Adrenal gland (tissue), 9 donors: ENCODE measurements at regions not wholly inside any gene's neighbourhood (a gene's known extent, or its start where the extent isn't known, plus 50 kb on each side); places are given as distances from the start of the nearest gene placed in this dataset.

Experiments
- DNase-seq, 7 donors: peaks; one replicate each; pipeline ENCODE4 v3.0.0-alpha.2; 2019 to 2020
- H3K27ac ChIP-seq, 5 donors: fragments of 200-600 bp; sonication (generic) in 4 of 5; 1 replicate in 3 of 5; 2 replicates in 2 of 5; pipeline versions ENCODE4 v1.5.1 to v1.8.0; 2016 to 2020; ENCODE audit warnings: mild to moderate bottlenecking in 1 of 5
- H3K27me3 ChIP-seq: fragments of 200-600 bp; 2 replicates; pipeline ENCODE4 v1.8.0; 2021
- H3K36me3 ChIP-seq, 2 donors: fragments of 200-600 bp; replicated peaks in 1 of 2; 1 replicate in 1 of 2; 2 replicates in 1 of 2; pipeline versions ENCODE4 v1.5.1 to v1.8.0; 2018 to 2022
- H3K4me1 ChIP-seq, 2 donors: fragments of 200-600 bp; replicated peaks in 1 of 2; 1 replicate in 1 of 2; 2 replicates in 1 of 2; pipeline versions ENCODE4 v1.5.1 to v1.8.0; 2018 to 2021
- H3K4me3 ChIP-seq, 4 donors: fragments of 200-600 bp; sonication (generic) in 3 of 4; one replicate each; pipeline ENCODE4 v1.5.1; 2016 to 2018
- H3K9me3 ChIP-seq, 3 donors: fragments of 200-600 bp; sonication (generic) in 1 of 3; replicated peaks in 1 of 3; 1 replicate in 2 of 3; 2 replicates in 1 of 3; pipeline versions ENCODE4 v1.5.1 to v1.8.0; 2016 to 2021
- CTCF ChIP-seq, 6 experiments: fragments of 450-650 bp in 4 of 6; fragments of 200-600 bp in 2 of 6; sonication (generic) in 1 of 6; IDR thresholded peaks; 1 replicate in 5 of 6; 2 replicates in 1 of 6; pipeline versions ENCODE4 v1.5.1 to v1.8.0; 2016 to 2021; ENCODE audit warnings: antibody characterized with exemption in 6 of 6, mild to moderate bottlenecking in 2 of 6, moderate library complexity in 1 of 6
- POLR2A ChIP-seq, 2 donors: fragments of 450-650 bp; IDR thresholded peaks; one replicate each; pipeline ENCODE4 v1.6.1; 2017; ENCODE audit warnings: antibody characterized with exemption in 2 of 2, mild to moderate bottlenecking in 2 of 2, moderate library complexity in 1 of 2
- WGBS, 4 donors: extraction: QIAGEN DNeasy Blood & Tissue Kit in 2 of 4; methylation state at CpG; one replicate each; pipeline versions ENCODE4 v1.1.5 to v1.1.7; 2013 to 2017; 5-methylcytosine and 5-hydroxymethylcytosine counted together
- intact Hi-C, 2 donors: fragments of 100-400 bp; cut with DNase I; formaldehyde crosslinking; loops; one replicate each; pipeline versions ENCODE4 v1.14.1 to v1.15.0; 2022 to 2023
- donor health status: healthy with polysubstance abuse.
- donor health status: Bipolar disorder and iron deficiency.
- donor health status: DM: yes; HTN: yes; CAD: no.
- donor health status: DM: no; HTN: no; CAD: no.
- donor health status: DM: no; HTN: no; CAD: no.

- no peak for DNase-seq
- H3K27ac ChIP-seq, result no peak overlapping the region
- WGBS, 4 donors, result 28 to 38% (median 31%) methylated on average over 5 to 7 of the region's 7 CpGs
- intact Hi-C loops, result no loop called here
- no peaks in the 10 kb centered on the region for H3K36me3 ChIP-seq
- no peaks in the 10 kb centered on the region for H3K27me3 ChIP-seq
- no peak overlapping the region for H3K4me3 ChIP-seq
- TF ChIP-seq POLR2A (IDR thresholded peaks at IDR 0.05) (no peak), CTCF (IDR thresholded peaks at IDR 0.05) (no peak)
- H3K4me1 ChIP-seq, result no peaks in the 10 kb centered on the region
- peaks cover 0 to 4% (median 0%) of the 10 kb centered on the region in 3 donors for H3K9me3 ChIP-seq
Measured at GRCh38 chr1:29383746-29384371, 147.5 kb downstream of the PTPRU start.

- 29 to 43% (median 37%) methylated on average over 17 to 21 of the region's 21 CpGs for WGBS, 4 donors
- no peak for DNase-seq
- H3K27ac ChIP-seq, result no peak overlapping the region
- H3K9me3 ChIP-seq, result peaks cover 0 to 12% (median 7%) of the 10 kb centered on the region in 3 donors
- intact Hi-C loops, result no loop called here
- H3K36me3 ChIP-seq, result no peaks in the 10 kb centered on the region
- no peaks in the 10 kb centered on the region for H3K4me1 ChIP-seq
- no peaks in the 10 kb centered on the region for H3K27me3 ChIP-seq
- no peak for TF ChIP-seq CTCF (IDR thresholded peaks at IDR 0.05)
- TF ChIP-seq POLR2A (IDR thresholded peaks at IDR 0.05), result no peak
- no peak overlapping the region for H3K4me3 ChIP-seq
Measured at GRCh38 chr1:29382851-29383745, 146.8 kb downstream of the PTPRU start.

GRCh38 chr1:29381426-29381825 is 145.1 kb downstream of the PTPRU start:
- H3K4me3 ChIP-seq, result no peak overlapping the region
- peaks cover 0 to 12% (median 7%) of the 10 kb centered on the region in 3 donors for H3K9me3 ChIP-seq
- no peak for DNase-seq
- no peaks in the 10 kb centered on the region for H3K4me1 ChIP-seq
- 69 to 85% (median 82%) methylated on average over 7 of the region's 7 CpGs for WGBS, 4 donors
- H3K27me3 ChIP-seq, result peaks cover 9% of the 10 kb centered on the region
- no peak for TF ChIP-seq CTCF (IDR thresholded peaks at IDR 0.05)
- TF ChIP-seq POLR2A (IDR thresholded peaks at IDR 0.05), result no peak
- no peak overlapping the region for H3K27ac ChIP-seq
- intact Hi-C loops, result no loop called here
- no peaks in the 10 kb centered on the region for H3K36me3 ChIP-seq

- Histone ChIP-seq H3K27ac (no peak overlapping the region), H3K27me3 (peaks cover 9% of the 10 kb centered on the region), H3K4me1 (no peaks in the 10 kb centered on the region), H3K4me3 (no peak overlapping the region), H3K9me3 (peaks cover 0 to 12% (median 7%) of the 10 kb centered on the region in 3 donors), H3K36me3 (no peaks in the 10 kb centered on the region)
- TF ChIP-seq CTCF (IDR thresholded peaks at IDR 0.05), result no peak
- TF ChIP-seq POLR2A (IDR thresholded peaks at IDR 0.05), result no peak
- intact Hi-C loops, result no loop called here
- 0 to 96% (median 75%) methylated on average over 1 of the region's 1 CpG for WGBS, 4 donors
- DNase-seq, result no peak
Measured at GRCh38 chr1:29380532-29380931, 144.2 kb downstream of the PTPRU start.
